Keratinocyte (primary cell): ENCODE measurements at regions not wholly inside any gene's neighbourhood (a gene's known extent, or its start where the extent isn't known, plus 50 kb on each side); places are given as distances from the start of the nearest gene placed in this dataset.
A peak's percentile ranks its signal among the peaks of the same experiment; 100 is the strongest.
"Not testable (repeated sequence)": the region's sequence is repeated elsewhere in the genome, so short reads cannot be mapped to it uniquely, and the experiment has no call there.

Experiments used
- DNase-seq: peaks from one replicate; pipeline ENCODE4 v3.0.0-alpha.2; 2011; ENCODE audit warnings: low read depth, missing footprints, low spot score
- FAIRE-seq: peaks from 2 replicates; lab custom pipeline; 2011; peaks lifted over from hg19 to GRCh38; lab: Jason Lieb, UNC
- H2AFZ ChIP-seq: 2 replicates; pipeline ENCODE4 v1.6.0; 2012; ENCODE audit warnings: low read length, control low read depth, inconsistent platforms; ENCODE audit not compliant: control insufficient read depth
- H3K27ac ChIP-seq: 2 replicates; pipeline ENCODE4 v1.5.1; 2011; ENCODE audit warnings: low read length; ENCODE audit not compliant: control insufficient read depth, insufficient read depth
- H3K27me3 ChIP-seq: 3 replicates; pipeline ENCODE4 v1.6.0; 2011; ENCODE audit warnings: low read length; ENCODE audit not compliant: control insufficient read depth, insufficient read depth; ENCODE audit errors: extremely low read depth
- H3K36me3 ChIP-seq, 2 experiments: 2 replicates in 1 of 2; 3 replicates in 1 of 2; pipeline ENCODE4 v1.5.1; 2011; ENCODE audit warnings: low read length in 2 of 2, mild to moderate bottlenecking in 1 of 2; ENCODE audit not compliant: control insufficient read depth in 2 of 2, insufficient read depth in 2 of 2; ENCODE audit errors: extremely low read depth in 1 of 2
- H3K4me1 ChIP-seq: 3 replicates; pipeline ENCODE4 v1.5.1; 2011; ENCODE audit warnings: low read length; ENCODE audit not compliant: control insufficient read depth, insufficient read depth; ENCODE audit errors: extremely low read depth
- H3K4me2 ChIP-seq: 3 replicates; pipeline ENCODE4 v1.6.0; 2011; ENCODE audit warnings: low read depth, low read length; ENCODE audit not compliant: control insufficient read depth, insufficient read depth; ENCODE audit errors: extremely low read depth
- H3K4me3 ChIP-seq, 3 experiments: fragments of 200-600 bp in 1 of 3; sonication (generic) in 1 of 3; 2 replicates in 2 of 3; 3 replicates in 1 of 3; pipeline ENCODE4 v1.5.1; 2011 to 2016; ENCODE audit warnings: low read length in 3 of 3, mild to moderate bottlenecking in 3 of 3, control low read depth in 2 of 3, inconsistent platforms in 1 of 3, low read depth in 1 of 3, mixed read lengths in 1 of 3, mixed run types in 1 of 3, moderate library complexity in 1 of 3; ENCODE audit not compliant: control insufficient read depth in 2 of 3, insufficient read depth in 2 of 3; ENCODE audit errors: extremely low read depth in 1 of 3
- H3K79me2 ChIP-seq: 2 replicates; pipeline ENCODE4 v1.6.0; 2012; ENCODE audit warnings: low read length; ENCODE audit not compliant: control insufficient read depth, insufficient read depth
- H3K9ac ChIP-seq: 3 replicates; pipeline ENCODE4 v1.6.0; 2011; ENCODE audit warnings: low read length; ENCODE audit not compliant: control insufficient read depth, insufficient read depth; ENCODE audit errors: extremely low read depth
- H3K9me1 ChIP-seq: 3 replicates; pipeline ENCODE4 v1.6.0; 2011; ENCODE audit warnings: low read length; ENCODE audit not compliant: control insufficient read depth, insufficient read depth; ENCODE audit errors: extremely low read depth
- H3K9me3 ChIP-seq: 2 replicates; pipeline ENCODE4 v1.5.1; 2012; ENCODE audit warnings: low read depth, low read length; ENCODE audit not compliant: control insufficient read depth
- H4K20me1 ChIP-seq: 3 replicates; pipeline ENCODE4 v1.6.0; 2011; ENCODE audit warnings: low read length; ENCODE audit not compliant: control insufficient read depth, insufficient read depth; ENCODE audit errors: extremely low read depth
- EZH2 ChIP-seq: IDR thresholded peaks from one replicate; pipeline ENCODE4 v1.6.1; 2012; ENCODE audit warnings: inconsistent platforms, mild to moderate bottlenecking, low read length, moderate library complexity
- dilution Hi-C: fragments of 300-500 bp; cut with MboI; formaldehyde crosslinking; loops from one replicate; pipeline ENCODE4 v1.7.0; 2020; ENCODE audit warnings: low sequenced_read_pairs; ENCODE audit not compliant: extremely low pct_ligation_motif_present
- TF ChIP-seq, protein P1 (sequence below), 3 experiments: IDR thresholded peaks in 1 of 3; conservative IDR thresholded peaks in 1 of 3; optimal IDR thresholded peaks in 1 of 3; 2 replicates in 2 of 3; 3 replicates in 1 of 3; pipeline versions ENCODE3 to v1.5.1; 2011; ENCODE audit warnings: low read length in 3 of 3, mild to moderate bottlenecking in 3 of 3, moderate library complexity in 2 of 3, control low read depth in 1 of 3, inconsistent platforms in 1 of 3; ENCODE audit not compliant: insufficient read depth in 2 of 3; ENCODE audit errors: extremely low read depth in 1 of 3

DNA sequence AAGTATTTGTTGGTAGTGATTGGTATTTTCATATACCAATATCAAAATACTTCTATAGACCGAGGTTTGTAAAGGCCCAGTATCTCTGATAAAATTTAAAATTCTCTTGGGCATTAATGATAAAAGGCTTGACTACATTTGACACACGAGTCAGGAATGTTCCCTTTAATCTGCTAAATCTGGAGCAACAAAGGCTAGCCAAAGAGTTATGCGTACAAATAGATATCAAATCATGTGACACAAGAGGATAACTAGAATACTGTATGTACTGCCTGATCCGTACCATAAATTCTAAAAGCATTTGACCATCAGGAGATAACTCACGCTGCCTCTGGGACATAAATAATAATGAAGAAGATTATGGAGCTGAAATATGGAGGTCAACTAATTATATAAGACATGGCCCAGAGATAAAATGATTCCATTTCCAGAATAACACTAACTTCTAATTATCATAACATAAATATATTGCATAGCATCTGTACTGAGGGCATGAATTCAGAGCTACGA, 64.2 kb upstream of the SH3GLB1 start:
- no peaks in the 10 kb centered on the region for H3K9me3 ChIP-seq
- H3K4me2 ChIP-seq = peak overlapping the region; percentile 2
- no peaks in the 10 kb centered on the region for H3K27me3 ChIP-seq
- no peak overlapping the region for H3K4me3 ChIP-seq
- peak; percentile 81 for FAIRE-seq
- H3K9me1 ChIP-seq = no peaks in the 10 kb centered on the region
- no peak for DNase-seq
- peaks cover 32% of the 10 kb centered on the region for H3K4me1 ChIP-seq
- H4K20me1 ChIP-seq = no peaks in the 10 kb centered on the region
- dilution Hi-C loops = no loop called here
- no peak overlapping the region for H2AFZ ChIP-seq
- TF ChIP-seq, protein P1, sequence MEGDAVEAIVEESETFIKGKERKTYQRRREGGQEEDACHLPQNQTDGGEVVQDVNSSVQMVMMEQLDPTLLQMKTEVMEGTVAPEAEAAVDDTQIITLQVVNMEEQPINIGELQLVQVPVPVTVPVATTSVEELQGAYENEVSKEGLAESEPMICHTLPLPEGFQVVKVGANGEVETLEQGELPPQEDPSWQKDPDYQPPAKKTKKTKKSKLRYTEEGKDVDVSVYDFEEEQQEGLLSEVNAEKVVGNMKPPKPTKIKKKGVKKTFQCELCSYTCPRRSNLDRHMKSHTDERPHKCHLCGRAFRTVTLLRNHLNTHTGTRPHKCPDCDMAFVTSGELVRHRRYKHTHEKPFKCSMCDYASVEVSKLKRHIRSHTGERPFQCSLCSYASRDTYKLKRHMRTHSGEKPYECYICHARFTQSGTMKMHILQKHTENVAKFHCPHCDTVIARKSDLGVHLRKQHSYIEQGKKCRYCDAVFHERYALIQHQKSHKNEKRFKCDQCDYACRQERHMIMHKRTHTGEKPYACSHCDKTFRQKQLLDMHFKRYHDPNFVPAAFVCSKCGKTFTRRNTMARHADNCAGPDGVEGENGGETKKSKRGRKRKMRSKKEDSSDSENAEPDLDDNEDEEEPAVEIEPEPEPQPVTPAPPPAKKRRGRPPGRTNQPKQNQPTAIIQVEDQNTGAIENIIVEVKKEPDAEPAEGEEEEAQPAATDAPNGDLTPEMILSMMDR (optimal IDR thresholded peaks at IDR 0.05 in 1 of 3, IDR thresholded peaks at IDR 0.05 in 1 of 3, conservative IDR thresholded peaks at IDR 0.05 in 1 of 3; ENCODE audit: extremely low read depth in 1 of 3, insufficient read depth in 2 of 3, low read length in 3 of 3) = no peak
- H3K9ac ChIP-seq = no peak overlapping the region
- no peaks in the 10 kb centered on the region for H3K79me2 ChIP-seq
- H3K36me3 ChIP-seq = no peaks in the 10 kb centered on the region
- H3K27ac ChIP-seq = no peak overlapping the region

DNA sequence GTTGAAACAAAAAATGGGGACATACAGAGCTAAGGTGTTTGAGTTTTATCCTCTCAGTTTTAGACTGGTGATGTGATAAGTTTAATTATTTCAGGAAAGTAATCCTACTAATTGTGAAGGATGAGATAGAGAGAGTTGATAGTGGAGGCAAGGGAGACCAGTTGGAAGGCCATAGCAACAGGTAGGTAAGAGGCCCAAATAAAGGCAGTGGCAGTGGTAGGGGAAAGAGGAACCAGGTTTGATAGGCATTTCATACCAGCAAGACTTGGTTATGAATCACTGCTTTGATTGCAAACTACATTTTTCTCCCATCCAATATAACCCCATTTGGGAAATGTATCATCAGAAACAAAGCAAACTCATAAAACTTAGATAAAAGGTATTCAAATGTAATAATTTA, 63.1 kb upstream of the SH3GLB1 start:
- Histone ChIP-seq H3K9me3 (no peaks in the 10 kb centered on the region), H2AFZ (peak overlapping the region; percentile 5), H3K4me2 (no peak overlapping the region), H4K20me1 (no peaks in the 10 kb centered on the region), H3K27me3 (no peaks in the 10 kb centered on the region), H3K4me3 (no peak overlapping the region), H3K9me1 (no peaks in the 10 kb centered on the region), H3K9ac (no peak overlapping the region), H3K4me1 (peaks cover 29% of the 10 kb centered on the region), H3K79me2 (no peaks in the 10 kb centered on the region), H3K36me3 (no peaks in the 10 kb centered on the region), H3K27ac (no peak overlapping the region)
- dilution Hi-C loops = no loop called here
- DNase-seq = no peak
- peak; percentile 29 for FAIRE-seq
- TF ChIP-seq, protein P1 (optimal IDR thresholded peaks at IDR 0.05 in 1 of 3, IDR thresholded peaks at IDR 0.05 in 1 of 3, conservative IDR thresholded peaks at IDR 0.05 in 1 of 3; ENCODE audit: extremely low read depth in 1 of 3, insufficient read depth in 2 of 3, low read length in 3 of 3) = no peak
- no peak for TF ChIP-seq EZH2

DNA sequence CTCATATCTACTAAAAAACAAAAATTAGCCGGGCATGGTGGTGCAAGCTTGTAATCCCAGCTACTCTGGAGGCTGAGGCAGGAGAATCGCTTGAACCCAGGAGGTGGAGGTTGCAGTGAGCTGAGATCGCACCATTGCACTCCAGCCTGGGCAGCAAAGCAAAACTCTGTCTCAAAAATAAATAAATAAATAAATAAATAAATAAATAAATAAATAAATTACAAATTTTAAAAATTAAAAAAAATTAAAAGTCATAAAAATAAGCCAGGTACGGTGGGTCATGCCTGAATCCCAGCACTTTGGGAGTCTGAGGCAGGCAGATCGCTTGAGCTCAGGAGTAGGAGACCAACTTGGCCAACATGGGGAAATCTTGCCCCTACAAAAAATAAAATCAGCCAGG, 59.7 kb upstream of the SH3GLB1 start:
- DNase-seq, H3K36me3 ChIP-seq, dilution Hi-C loops, H3K27ac ChIP-seq, H3K4me2 ChIP-seq, H3K9me1 ChIP-seq, H3K79me2 ChIP-seq, H3K9ac ChIP-seq, H3K9me3 ChIP-seq, H3K27me3 ChIP-seq, FAIRE-seq, H2AFZ ChIP-seq, H4K20me1 ChIP-seq, H3K4me3 ChIP-seq: not testable (repeated sequence)
- H3K4me1 ChIP-seq = peaks cover 20% of the 10 kb centered on the region
